ENCODE measurements at regions not wholly inside any gene's neighbourhood (a gene's known extent, or its start where the extent isn't known, plus 50 kb on each side); places are given as distances from the start of the nearest gene placed in this dataset.

DNA sequence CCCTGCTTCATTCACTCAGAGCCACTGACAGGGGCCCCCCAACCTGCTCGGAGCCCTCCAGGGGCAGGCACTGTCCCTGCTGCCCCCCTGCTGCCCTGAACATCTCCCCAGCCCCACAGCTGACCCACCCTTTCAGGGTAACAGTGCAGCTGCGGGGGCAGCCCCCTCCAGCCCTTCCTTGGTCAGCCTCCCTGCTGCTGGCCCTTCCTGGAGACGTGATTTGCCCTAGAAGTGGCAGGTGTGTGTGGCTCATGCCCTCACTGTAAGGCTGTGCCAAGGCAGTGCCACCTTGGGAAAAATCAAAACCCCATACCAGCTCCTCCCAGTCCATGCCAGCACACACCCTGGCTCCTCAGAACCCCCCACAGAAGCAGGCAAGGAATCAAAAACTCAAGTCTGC, 184.2 kb upstream of the HDAC4 start:
- no peaks in the 10 kb centered on the region for H3K36me3 Mint-ChIP-seq
- Histone ChIP-seq H3K27me3 (ENCODE audit: control insufficient read depth, insufficient read depth, low read length) (no peaks in the 10 kb centered on the region), H3K4me3 (ENCODE audit: low read length) (no peak overlapping the region), H3K9me3 (ENCODE audit: control insufficient read depth, insufficient read depth, low read length) (no peaks in the 10 kb centered on the region), H3K36me3 (ENCODE audit: control insufficient read depth, insufficient read depth, low read length) (no peaks in the 10 kb centered on the region), H3K4me1 (ENCODE audit: control insufficient read depth, insufficient read depth, low read length) (peaks cover 9% of the 10 kb centered on the region), H3K27ac (ENCODE audit: low read length) (no peak overlapping the region)
- intact Hi-C loops (cut with micrococcal nuclease), result no loop called here
- peaks cover 0 to 7% of the 10 kb centered on the region in 2 donors for H3K4me1 Mint-ChIP-seq
- peaks cover 6% of the 10 kb centered on the region in 2 donors for H3K27me3 Mint-ChIP-seq (ENCODE audit: low read depth in 2 of 2)
- ATAC-seq (no peak), DNase-seq (no peak)
- 71% methylated on average over 3 of the region's 3 CpGs for WGBS (ENCODE audit: insufficient coverage)
- H3K27ac Mint-ChIP-seq, result no peak overlapping the region
- H3K4me3 Mint-ChIP-seq, result no peak overlapping the region
- no peak for TF ChIP-seq CTCF (IDR thresholded peaks at IDR 0.05)
- H3K9me3 Mint-ChIP-seq, result no peaks in the 10 kb centered on the region

DNA sequence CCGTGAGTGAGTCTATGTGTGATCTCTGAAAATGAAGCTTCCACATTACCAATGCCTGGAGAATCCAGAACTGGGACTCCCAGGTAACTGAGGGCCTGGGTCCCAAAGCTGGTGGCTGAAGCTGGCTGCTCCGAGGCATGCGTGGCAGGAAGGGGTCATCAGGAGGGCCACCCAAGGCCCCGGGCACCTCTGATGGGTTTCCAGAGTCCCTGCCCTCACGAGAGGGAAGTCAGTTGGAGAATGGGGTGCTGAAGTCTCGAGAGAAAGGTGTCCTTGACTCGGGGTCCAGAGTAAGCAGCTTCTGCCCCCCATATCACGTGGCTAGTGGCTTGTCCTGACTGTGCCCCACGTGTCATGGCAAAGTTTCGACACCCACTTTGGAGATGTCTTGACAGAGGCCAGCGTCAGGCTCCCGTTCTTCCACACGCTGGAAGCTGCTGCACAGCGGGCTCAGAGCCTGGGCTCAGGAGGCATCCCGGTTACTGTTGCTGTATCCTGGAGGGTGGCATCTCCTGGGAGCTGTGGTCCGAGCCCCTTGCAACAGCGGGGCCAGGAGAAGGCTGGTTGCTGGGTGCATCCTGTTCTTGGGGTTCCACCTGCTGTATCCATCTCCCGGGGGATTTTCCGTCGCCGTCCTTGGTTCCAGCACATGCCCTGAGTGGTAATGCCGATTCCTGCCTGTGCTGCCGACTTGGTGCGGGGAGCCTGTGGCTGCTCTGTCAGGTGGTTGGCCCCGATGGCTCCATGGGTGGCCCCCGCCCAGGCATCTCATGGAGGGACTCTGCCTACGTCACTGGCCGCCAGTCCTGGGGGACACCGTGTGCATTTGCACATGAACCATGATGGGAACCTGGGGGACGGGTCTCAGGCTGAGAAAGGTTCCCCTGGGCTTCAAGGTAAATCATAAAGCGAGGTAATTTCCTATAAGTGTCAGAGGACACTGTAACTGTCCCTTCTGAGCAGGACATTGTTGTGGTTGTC, 183.3 kb upstream of the HDAC4 start:
- Mint-ChIP-seq H3K36me3 (no peaks in the 10 kb centered on the region), H3K9me3 (no peaks in the 10 kb centered on the region), H3K4me1 (peaks cover 0 to 2% of the 10 kb centered on the region in 2 donors), H3K27ac (no peak overlapping the region), H3K4me3 (no peak overlapping the region), H3K27me3 (ENCODE audit: low read depth in 2 of 2) (peaks cover 6% of the 10 kb centered on the region in 2 donors)
- Histone ChIP-seq H3K27ac (ENCODE audit: low read length) (no peak overlapping the region), H3K27me3 (ENCODE audit: control insufficient read depth, insufficient read depth, low read length) (no peaks in the 10 kb centered on the region), H3K36me3 (ENCODE audit: control insufficient read depth, insufficient read depth, low read length) (no peaks in the 10 kb centered on the region), H3K9me3 (ENCODE audit: control insufficient read depth, insufficient read depth, low read length) (no peaks in the 10 kb centered on the region), H3K4me3 (ENCODE audit: low read length) (no peak overlapping the region), H3K4me1 (ENCODE audit: control insufficient read depth, insufficient read depth, low read length) (peaks cover 4% of the 10 kb centered on the region)
- no peak for DNase-seq
- TF ChIP-seq CTCF (IDR thresholded peaks at IDR 0.05), result no peak
- WGBS (ENCODE audit: insufficient coverage), result 89% methylated on average over 31 of the region's 31 CpGs
- ATAC-seq, result no peak
- intact Hi-C loops (cut with micrococcal nuclease), result no loop called here

DNA sequence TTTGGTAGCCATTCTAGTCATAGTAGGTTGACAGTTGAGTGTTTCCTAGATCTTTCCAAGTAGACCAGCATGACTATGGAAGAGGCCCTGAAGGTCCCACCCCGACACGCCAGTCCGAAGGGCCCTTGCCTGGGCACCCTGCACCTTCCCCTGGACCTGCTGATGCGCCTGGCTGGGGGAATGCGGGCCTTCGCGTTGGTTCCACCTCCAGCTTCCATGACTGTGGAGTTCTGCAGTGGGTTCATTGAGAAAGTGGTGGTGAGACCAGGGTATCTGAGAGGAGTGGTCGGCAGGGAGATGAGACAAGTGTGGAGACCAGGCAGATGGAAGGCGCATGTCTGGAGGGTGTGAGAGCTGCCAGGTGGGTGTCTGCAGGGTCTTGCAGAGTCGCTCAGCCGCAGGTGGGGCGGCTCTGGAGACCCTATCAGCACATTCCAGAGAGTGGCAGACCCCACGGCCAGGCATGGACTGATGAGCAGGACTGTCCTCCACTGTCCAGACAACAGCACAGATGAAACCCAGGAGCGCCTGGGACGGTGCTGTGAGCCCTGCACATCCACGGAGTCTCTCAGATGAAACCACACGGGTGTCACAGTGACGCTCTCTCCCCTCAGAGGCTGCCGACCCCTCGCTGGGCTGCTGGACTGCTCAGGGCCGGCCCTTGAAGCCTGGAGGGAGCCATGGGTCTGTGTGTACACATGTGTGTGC, 182.5 kb upstream of the HDAC4 start:
- Histone ChIP-seq H3K27me3 (ENCODE audit: control insufficient read depth, insufficient read depth, low read length) (no peaks in the 10 kb centered on the region), H3K4me3 (ENCODE audit: low read length) (no peak overlapping the region), H3K36me3 (ENCODE audit: control insufficient read depth, insufficient read depth, low read length) (no peaks in the 10 kb centered on the region), H3K9me3 (ENCODE audit: control insufficient read depth, insufficient read depth, low read length) (no peaks in the 10 kb centered on the region), H3K4me1 (ENCODE audit: control insufficient read depth, insufficient read depth, low read length) (no peaks in the 10 kb centered on the region), H3K27ac (ENCODE audit: low read length) (no peak overlapping the region)
- 95% methylated on average over 21 of the region's 21 CpGs for WGBS (ENCODE audit: insufficient coverage)
- H3K9me3 Mint-ChIP-seq, result no peaks in the 10 kb centered on the region
- DNase-seq, result no peak
- intact Hi-C loops (cut with micrococcal nuclease), result no loop called here
- peak overlapping the region in 1 of 2 donors; percentile 27 for H3K27ac Mint-ChIP-seq
- no peak for ATAC-seq
- no peak for TF ChIP-seq CTCF (IDR thresholded peaks at IDR 0.05)
- H3K27me3 Mint-ChIP-seq (ENCODE audit: low read depth in 2 of 2), result peaks cover 5 to 6% of the 10 kb centered on the region in 2 donors
- no peak overlapping the region for H3K4me3 Mint-ChIP-seq
- no peaks in the 10 kb centered on the region for H3K36me3 Mint-ChIP-seq
- no peaks in the 10 kb centered on the region for H3K4me1 Mint-ChIP-seq
